ENCODE measurements at regions not wholly inside any gene's neighbourhood (a gene's known extent, or its start where the extent isn't known, plus 50 kb on each side); places are given as distances from the start of the nearest gene placed in this dataset.

DNA sequence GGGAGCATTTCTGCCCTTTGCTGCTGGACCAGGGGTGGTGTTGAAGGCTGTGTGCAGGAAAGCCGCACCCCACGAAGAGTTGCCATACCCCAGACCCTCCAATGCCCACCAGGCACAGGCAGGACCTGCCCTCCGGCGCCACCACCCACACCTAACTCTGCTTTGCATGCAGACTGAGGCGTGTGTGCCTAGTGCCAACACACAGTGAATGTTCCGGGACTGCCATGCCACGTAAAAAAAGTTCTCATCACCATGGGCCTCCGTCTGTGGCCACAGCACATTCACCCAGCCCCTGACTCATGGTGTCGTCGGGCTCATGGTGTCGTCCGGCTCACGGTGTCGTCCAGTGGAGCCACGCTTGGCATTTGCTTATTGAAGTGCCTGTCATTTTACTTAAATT lies 184.9 kb upstream of the RAB6C start:
- Histone ChIP-seq H3F3A (ENCODE audit: low read length, unreplicated experiment) (no peaks in the 10 kb centered on the region), H3K27me3 (ENCODE audit: low read length) (peaks cover 6% of the 10 kb centered on the region; the same call in 1 of the 2 replicates), H3K36me3 (ENCODE audit: low read depth, low read length) (no peaks in the 10 kb centered on the region), H3K27ac (ENCODE audit: low read length) (no peak overlapping the region), H2AFZ (ENCODE audit: low read length) (no peak overlapping the region), H3K9ac (ENCODE audit: low read length) (no peak overlapping the region), H4K20me1 (ENCODE audit: low read length) (no peaks in the 10 kb centered on the region), H3K79me2 (ENCODE audit: low read length) (no peaks in the 10 kb centered on the region), H3K9me2 (replicated peaks; ENCODE audit: low read length) (no peaks in the 10 kb centered on the region), H3K9me3 (ENCODE audit: low read length) (no peaks in the 10 kb centered on the region), H3K4me1 (ENCODE audit: insufficient read depth, low read length) (no peaks in the 10 kb centered on the region), H3K4me2 (ENCODE audit: low read length) (no peak overlapping the region), H3K4me3 (ENCODE audit: low read length) (no peak overlapping the region)
- ChIA-PET CTCF (no interaction called here), POLR2A (ENCODE audit: unreplicated experiment) (no interaction called here)
- no peak for DNase-seq
- BruUV-seq (replicated peaks), result no TSS peak
- intact Hi-C loops (cut with micrococcal nuclease), result no loop called here
- no peak for ATAC-seq
- no peak for TF ChIP-seq EZH2phosphoT487 (IDR thresholded peaks at IDR 0.05; ENCODE audit: borderline replicate concordance, low read length)
- TF ChIP-seq CTCF (conservative IDR thresholded peaks at IDR 0.05; ENCODE audit: low read depth, low read length), result no peak
- TF ChIP-seq EZH2 (IDR thresholded peaks at IDR 0.05; ENCODE audit: low read length, unreplicated experiment), result no peak

DNA sequence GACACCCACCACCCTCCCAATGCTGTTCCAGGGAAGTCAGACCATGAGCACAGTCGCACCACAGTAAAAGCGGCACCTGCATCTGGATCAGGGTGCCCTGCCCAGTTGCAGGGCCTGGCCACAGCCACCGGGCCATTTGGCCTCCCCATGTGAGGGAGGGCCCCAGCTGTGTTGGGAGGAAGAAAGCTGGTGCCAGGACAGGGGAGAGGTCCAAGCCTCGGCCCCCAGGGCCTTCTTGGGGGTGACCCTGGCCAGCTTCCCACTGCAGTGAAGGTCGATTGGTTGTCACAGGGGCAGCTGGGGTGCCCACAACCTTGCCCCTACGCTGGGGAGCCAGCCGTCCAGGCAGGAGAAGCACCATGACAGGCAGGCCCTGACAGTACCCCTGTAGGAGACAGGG lies 183.2 kb upstream of the RAB6C start:
- intact Hi-C loops (cut with micrococcal nuclease), result no loop called here
- peaks cover 6% of the 10 kb centered on the region; the same call in 1 of the 2 replicates for H3K27me3 ChIP-seq (ENCODE audit: low read length)
- no TSS peak for BruUV-seq (replicated peaks)

More for the DNA sequence above, 183.2 kb upstream of the RAB6C start:
- Histone ChIP-seq H3K4me3 (ENCODE audit: low read length) (no peak overlapping the region), H2AFZ (ENCODE audit: low read length) (no peak overlapping the region), H4K20me1 (ENCODE audit: low read length) (no peaks in the 10 kb centered on the region), H3K79me2 (ENCODE audit: low read length) (no peaks in the 10 kb centered on the region), H3K36me3 (ENCODE audit: low read depth, low read length) (no peaks in the 10 kb centered on the region), H3K9me2 (replicated peaks; ENCODE audit: low read length) (no peaks in the 10 kb centered on the region), H3K4me1 (ENCODE audit: insufficient read depth, low read length) (no peaks in the 10 kb centered on the region; the same call in 1 of the 2 replicates), H3K9me3 (ENCODE audit: low read length) (no peaks in the 10 kb centered on the region), H3F3A (ENCODE audit: low read length, unreplicated experiment) (no peaks in the 10 kb centered on the region), H3K4me2 (ENCODE audit: low read length) (no peak overlapping the region), H3K27ac (ENCODE audit: low read length) (no peak overlapping the region), H3K9ac (ENCODE audit: low read length) (no peak overlapping the region)
- ChIA-PET POLR2A (ENCODE audit: unreplicated experiment) (no interaction called here), CTCF (no interaction called here)
- DNase-seq (no peak), ATAC-seq (no peak)
- no peak for TF ChIP-seq CTCF (conservative IDR thresholded peaks at IDR 0.05; ENCODE audit: low read depth, low read length)
- no peak for TF ChIP-seq EZH2 (IDR thresholded peaks at IDR 0.05; ENCODE audit: low read length, unreplicated experiment)
- TF ChIP-seq EZH2phosphoT487 (IDR thresholded peaks at IDR 0.05; ENCODE audit: borderline replicate concordance, low read length), result no peak
